ENCODE measurements at regions not wholly inside any gene's neighbourhood (a gene's known extent, or its start where the extent isn't known, plus 50 kb on each side); places are given as distances from the start of the nearest gene placed in this dataset.

DNA sequence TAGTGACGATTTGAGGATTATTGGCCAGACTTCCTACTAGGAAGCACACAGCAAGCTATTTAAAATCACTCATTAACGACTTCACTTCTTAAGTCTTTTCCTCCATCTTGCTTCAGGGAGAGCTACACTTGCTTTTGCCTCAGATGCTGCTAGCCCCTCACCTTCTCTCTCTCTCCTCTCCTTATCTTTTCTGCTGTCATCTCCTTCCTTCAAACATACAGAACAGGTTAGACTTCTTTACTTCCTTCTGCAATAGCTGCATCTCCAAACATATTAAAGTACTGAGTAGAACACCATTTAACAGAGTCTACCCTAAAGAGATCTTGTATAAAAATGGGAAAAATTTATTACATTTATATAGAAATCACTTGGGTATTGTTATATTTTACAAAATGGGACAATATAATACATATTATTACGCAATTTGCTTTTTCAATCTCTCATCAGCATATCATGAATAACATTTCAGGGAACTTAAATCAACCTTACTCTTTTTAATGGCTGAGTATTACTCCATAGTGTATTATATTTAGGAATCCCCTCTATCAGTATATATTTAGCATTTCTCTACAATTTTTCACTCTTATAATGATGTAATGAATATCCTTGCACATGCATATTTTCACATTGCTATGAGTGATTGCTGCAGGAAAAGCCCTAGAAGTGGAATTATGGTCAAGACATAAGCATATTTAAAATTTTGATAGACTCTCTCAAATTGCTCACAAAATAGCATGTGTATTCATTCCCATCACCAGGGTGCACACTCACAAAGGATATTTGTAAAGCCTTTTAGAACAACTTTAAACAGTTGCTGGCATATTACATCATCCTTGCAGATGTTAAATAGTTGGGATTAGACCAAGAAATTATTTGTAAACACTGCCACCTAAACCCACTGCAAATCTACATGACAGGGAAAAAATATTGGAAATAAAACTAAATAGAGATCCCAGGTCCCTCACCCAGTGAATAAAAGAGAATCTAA is 164.5 kb upstream of the NFIB start:
- no peaks in the 10 kb centered on the region for H3K9me3 ChIP-seq
- H3K4me1 ChIP-seq (ENCODE audit: control insufficient read depth in 1 of 2, insufficient read depth in 2 of 2, low read depth in 1 of 2, low read length in 1 of 2) = no peaks in the 10 kb centered on the region; a peak in 1 of 4 replicates
- H3F3A ChIP-seq (replicated peaks; ENCODE audit: insufficient read depth) = no peaks in the 10 kb centered on the region
- no peaks in the 10 kb centered on the region for H3K79me2 ChIP-seq (ENCODE audit: insufficient read depth)
- H3K9me2 ChIP-seq = no peaks in the 10 kb centered on the region
- ChIA-PET CTCF (interaction anchor here (1.2 kb wide), 1 partner anchor 139 kb away, joined by 3 read pairs; no protein-coding TSS in a partner anchor), POLR2A (no interaction called here)
- TF ChIP-seq TCF12 (IDR thresholded peaks at IDR 0.05) (no peak), CTCF (IDR thresholded peaks at IDR 0.05) (no peak), RFX5 (IDR thresholded peaks at IDR 0.05; ENCODE audit: low read length) (no peak)
- TF ChIP-seq, protein P1, sequence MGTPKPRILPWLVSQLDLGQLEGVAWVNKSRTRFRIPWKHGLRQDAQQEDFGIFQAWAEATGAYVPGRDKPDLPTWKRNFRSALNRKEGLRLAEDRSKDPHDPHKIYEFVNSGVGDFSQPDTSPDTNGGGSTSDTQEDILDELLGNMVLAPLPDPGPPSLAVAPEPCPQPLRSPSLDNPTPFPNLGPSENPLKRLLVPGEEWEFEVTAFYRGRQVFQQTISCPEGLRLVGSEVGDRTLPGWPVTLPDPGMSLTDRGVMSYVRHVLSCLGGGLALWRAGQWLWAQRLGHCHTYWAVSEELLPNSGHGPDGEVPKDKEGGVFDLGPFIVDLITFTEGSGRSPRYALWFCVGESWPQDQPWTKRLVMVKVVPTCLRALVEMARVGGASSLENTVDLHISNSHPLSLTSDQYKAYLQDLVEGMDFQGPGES (IDR thresholded peaks at IDR 0.05; ENCODE audit: low read depth, low read length) = no peak
- WGBS (ENCODE audit: low lambda C conversion rate) = 11% methylated on average over 3 of the region's 3 CpGs
- 0 out of 2 replicates have a peak, but pooled peaks cover 4% of the 10 kb centered on the region for H3K27me3 ChIP-seq (ENCODE audit: insufficient read depth)
- H2AFZ ChIP-seq (ENCODE audit: low read depth) = no peak overlapping the region
- no peak for DNase-seq
- H3K27ac ChIP-seq (ENCODE audit: low read depth in 2 of 2, low read length in 1 of 2) = no peak overlapping the region
- H4K20me1 ChIP-seq (ENCODE audit: insufficient read depth) = no peaks in the 10 kb centered on the region
- no peak overlapping the region for H3K9ac ChIP-seq
- no peaks in the 10 kb centered on the region for H3K36me3 ChIP-seq (replicated peaks in 1 of 2; ENCODE audit: control insufficient read depth in 1 of 2, insufficient read depth in 2 of 2, low read length in 1 of 2)
- H3K4me2 ChIP-seq = no peak overlapping the region
- no peak overlapping the region for H3K4me3 ChIP-seq (ENCODE audit: low read depth in 2 of 2, low read length in 1 of 2)

GRCh38 chr9:14471041-14471440 is 157.1 kb upstream of the NFIB start:
- no peak overlapping the region for H3K27ac ChIP-seq (ENCODE audit: low read depth in 2 of 2, low read length in 1 of 2)
- H3K4me1 ChIP-seq (ENCODE audit: control insufficient read depth in 1 of 2, insufficient read depth in 2 of 2, low read depth in 1 of 2, low read length in 1 of 2) = no peaks in the 10 kb centered on the region; a peak in 1 of 4 replicates
- ChIA-PET POLR2A (no interaction called here), CTCF (interaction anchor here (0.6 to 1.4 kb wide), 2 partner anchors 30 to 182 kb away, joined by 3 to 4 read pairs; no protein-coding TSS in a partner anchor)
- H3K36me3 ChIP-seq (replicated peaks in 1 of 2; ENCODE audit: control insufficient read depth in 1 of 2, insufficient read depth in 2 of 2, low read length in 1 of 2) = no peaks in the 10 kb centered on the region
- no peaks in the 10 kb centered on the region for H3K9me3 ChIP-seq
- H4K20me1 ChIP-seq (ENCODE audit: insufficient read depth) = no peaks in the 10 kb centered on the region
- no peaks in the 10 kb centered on the region for H3F3A ChIP-seq (replicated peaks; ENCODE audit: insufficient read depth)
- no peaks in the 10 kb centered on the region for H3K79me2 ChIP-seq (ENCODE audit: insufficient read depth)
- H3K27me3 ChIP-seq (ENCODE audit: insufficient read depth) = 0 out of 2 replicates have a peak, but pooled peaks cover 4% of the 10 kb centered on the region
- H3K4me3 ChIP-seq (ENCODE audit: low read depth in 2 of 2, low read length in 1 of 2) = no peak overlapping the region
- TF ChIP-seq JUND (IDR thresholded peaks at IDR 0.05) = no peak
- no peak for TF ChIP-seq GABPA (IDR thresholded peaks at IDR 0.05; ENCODE audit: low read depth)
- TF ChIP-seq GATA2 (CRISPR knock-in tag; IDR thresholded peaks at IDR 0.05) = no peak
- TF ChIP-seq YY1 (IDR thresholded peaks at IDR 0.05; ENCODE audit: low read depth) = no peak
- TF ChIP-seq EP300 (IDR thresholded peaks at IDR 0.05; ENCODE audit: borderline replicate concordance in 1 of 2, low read depth in 1 of 2, low read length in 1 of 2) = no peak
- no peak for TF ChIP-seq RFX5 (IDR thresholded peaks at IDR 0.05; ENCODE audit: low read length)
- TF ChIP-seq SIN3A (IDR thresholded peaks at IDR 0.05; ENCODE audit: borderline replicate concordance, low read depth, low read length) = no peak
- TF ChIP-seq CTCF (IDR thresholded peaks at IDR 0.05) = no peak
- no peak for TF ChIP-seq ZBTB33 (IDR thresholded peaks at IDR 0.05; ENCODE audit: borderline replicate concordance, low read depth)
- 44% methylated on average over 4 of the region's 4 CpGs for WGBS (ENCODE audit: low lambda C conversion rate)
- no peaks in the 10 kb centered on the region for H3K9me2 ChIP-seq
- H3K9ac ChIP-seq = no peak overlapping the region
- no peak overlapping the region for H2AFZ ChIP-seq (ENCODE audit: low read depth)
- no peak overlapping the region for H3K4me2 ChIP-seq
- no peak for DNase-seq
